SK-N-MC (cell line): ENCODE measurements at regions not wholly inside any gene's neighbourhood (a gene's known extent, or its start where the extent isn't known, plus 50 kb on each side); places are given as distances from the start of the nearest gene placed in this dataset.

Experiments
- EZH2 ChIP-seq: fragments of 200-600 bp; sonication (generic); IDR thresholded peaks from one replicate; pipeline ENCODE4 v1.6.1; 2017; ENCODE audit warnings: antibody characterized with exemption
- POLR2AphosphoS5 ChIP-seq: IDR thresholded peaks from 2 replicates; pipeline ENCODE4 v1.6.1; 2012; ENCODE audit warnings: mild to moderate bottlenecking, low read depth, low read length, borderline replicate concordance

DNA sequence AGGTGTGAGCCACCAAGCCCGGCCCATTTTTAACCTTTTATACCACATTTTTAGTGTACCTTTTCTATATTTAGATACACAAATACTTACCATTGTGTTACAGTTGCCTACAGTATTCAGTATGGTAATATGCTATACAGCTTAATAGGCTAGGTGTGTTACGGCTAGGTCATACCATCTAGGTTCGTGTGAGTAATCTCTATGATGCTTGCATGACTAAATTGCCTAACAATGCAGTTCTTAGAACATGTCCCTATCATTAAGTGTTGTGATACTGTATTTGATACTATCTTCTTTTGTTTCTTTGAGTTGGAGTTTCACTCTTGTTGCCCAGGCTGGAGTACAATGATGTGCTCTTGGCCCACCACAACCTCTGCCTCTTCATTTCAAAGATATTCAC, 387.7 kb upstream of the SASH1 start:
- TF ChIP-seq POLR2AphosphoS5: no peak
- no peak for TF ChIP-seq EZH2
